Common myeloid progenitor, CD34-positive (primary cell): ENCODE measurements at regions not wholly inside any gene's neighbourhood (a gene's known extent, or its start where the extent isn't known, plus 50 kb on each side); places are given as distances from the start of the nearest gene placed in this dataset.

Source experiments
- CTCF ChIA-PET: fragments of 350-600 bp; sonication (Branson Sonifier 250); formaldehyde crosslinking; loops from one replicate; lab custom pipeline; 2021; ENCODE audit warnings: antibody characterized with exemption; lab: Charles Lee
- POLR2A ChIA-PET: fragments of 350-600 bp; sonication (Branson Sonifier 250); formaldehyde crosslinking; loops from one replicate; lab custom pipeline; 2021; ENCODE audit warnings: antibody characterized with exemption; lab: Charles Lee
- DNase-seq, 3 donors: peaks; one replicate each; pipeline versions ENCODE4 v3.0.0 to v3.0.0-alpha.2; 2013
- H3K27ac ChIP-seq, 2 experiments: 1 replicate in 1 of 2; 2 replicates in 1 of 2; pipeline ENCODE4 v1.7.0; 2013; ENCODE audit warnings: inconsistent platforms in 2 of 2, low read length in 2 of 2, mild to moderate bottlenecking in 2 of 2, low read depth in 1 of 2, moderate library complexity in 1 of 2; ENCODE audit not compliant: severe bottlenecking in 2 of 2, insufficient read depth in 1 of 2, poor library complexity in 1 of 2
- H3K27me3 ChIP-seq, 5 experiments: replicated peaks in 2 of 5; 1 replicate in 3 of 5; 2 replicates in 2 of 5; pipeline versions ENCODE4 v1.6.1 to v1.7.0; 2013; ENCODE audit warnings: low read length in 4 of 5, mild to moderate bottlenecking in 2 of 5, moderate library complexity in 2 of 5, inconsistent platforms in 1 of 5; ENCODE audit not compliant: insufficient read depth in 5 of 5, control insufficient read depth in 4 of 5
- H3K36me3 ChIP-seq, 4 experiments: 1 replicate in 2 of 4; 2 replicates in 2 of 4; pipeline versions ENCODE4 v1.6.1 to v1.7.0; 2013; ENCODE audit warnings: low read length in 3 of 4, control low read depth in 1 of 4, mild to moderate bottlenecking in 1 of 4; ENCODE audit not compliant: control insufficient read depth in 4 of 4, insufficient read depth in 4 of 4
- H3K4me1 ChIP-seq, 4 experiments: 1 replicate in 3 of 4; 2 replicates in 1 of 4; pipeline versions ENCODE4 v1.6.1 to v1.7.1; 2013; ENCODE audit warnings: low read length in 3 of 4, mild to moderate bottlenecking in 3 of 4, control low read depth in 1 of 4, inconsistent platforms in 1 of 4, moderate library complexity in 1 of 4; ENCODE audit not compliant: control insufficient read depth in 4 of 4, insufficient read depth in 4 of 4; ENCODE audit errors: control extremely low read depth in 1 of 4
- H3K4me3 ChIP-seq, 7 experiments: 1 replicate in 4 of 7; 2 replicates in 3 of 7; pipeline versions ENCODE4 v1.5.1 to v1.7.0; 2013; ENCODE audit warnings: mild to moderate bottlenecking in 7 of 7, low read length in 6 of 7, moderate library complexity in 6 of 7, inconsistent platforms in 2 of 7, low read depth in 2 of 7, control low read depth in 1 of 7; ENCODE audit not compliant: insufficient read depth in 4 of 7, control insufficient read depth in 1 of 7; ENCODE audit errors: extremely low read depth in 1 of 7
- H3K9me3 ChIP-seq, 5 experiments: 1 replicate in 4 of 5; 2 replicates in 1 of 5; pipeline versions ENCODE4 v1.6.1 to v1.7.1; 2013; ENCODE audit warnings: low read length in 4 of 5, mild to moderate bottlenecking in 2 of 5, inconsistent platforms in 1 of 5, low read depth in 1 of 5, moderate library complexity in 1 of 5; ENCODE audit not compliant: control insufficient read depth in 4 of 5, insufficient read depth in 2 of 5; ENCODE audit errors: control extremely low read depth in 1 of 5
- WGBS: methylation state at CpG from one replicate; pipeline ENCODE4 v1.1.5; 2013; ENCODE audit not compliant: insufficient coverage; 5-methylcytosine and 5-hydroxymethylcytosine counted together

GRCh38 chr4:180805101-180805500 is 1438.1 kb upstream of the TENM3 start:
- DNase-seq, result no peak
- CTCF ChIA-PET, result no interaction called here
- Histone ChIP-seq H3K27ac (no peak overlapping the region), H3K27me3 (no peaks in the 10 kb centered on the region), H3K9me3 (peaks cover 0 to 2% (median 0%) of the 10 kb centered on the region in 5 experiments), H3K4me3 (no peak overlapping the region), H3K36me3 (no peaks in the 10 kb centered on the region), H3K4me1 (no peaks in the 10 kb centered on the region)
- POLR2A ChIA-PET, result no interaction called here
- WGBS, result no CpG with 5 or more reads among the region's 4 CpGs

GRCh38 chr4:180808862-180809261 is 1434.3 kb upstream of the TENM3 start:
- POLR2A ChIA-PET, result no interaction called here
- CTCF ChIA-PET, result no interaction called here
- WGBS, result 100% methylated on average over 1 of the region's 2 CpGs

DNA sequence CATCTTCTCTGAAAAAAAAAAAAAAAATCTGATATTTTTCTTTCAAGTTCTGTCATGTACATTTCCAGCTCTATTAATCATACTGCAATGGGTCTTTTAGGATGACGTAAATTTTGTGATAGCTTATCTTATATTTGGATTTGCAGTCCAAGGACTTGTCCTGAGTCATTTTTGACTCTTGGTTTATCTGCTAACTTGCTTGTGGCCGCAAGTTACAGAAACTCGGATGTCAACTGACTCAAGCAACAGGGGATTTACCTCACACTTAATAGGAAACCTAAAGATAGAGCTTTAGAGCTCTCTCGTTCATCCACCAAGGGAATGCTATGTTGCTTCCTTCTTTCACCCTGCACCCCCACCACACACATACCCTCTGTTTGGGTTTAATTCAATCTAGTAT is 1433.8 kb upstream of the TENM3 start:
- H3K27me3 ChIP-seq, result no peaks in the 10 kb centered on the region
- peaks cover 0 to 13% (median 5%) of the 10 kb centered on the region in 4 experiments for H3K4me1 ChIP-seq
- H3K4me3 ChIP-seq, result no peak overlapping the region
- no peak for DNase-seq
- WGBS, result 100% methylated on average over 4 of the region's 4 CpGs
- H3K36me3 ChIP-seq, result no peaks in the 10 kb centered on the region
- peaks cover 0 to 2% (median 0%) of the 10 kb centered on the region in 5 experiments for H3K9me3 ChIP-seq
- CTCF ChIA-PET, result no interaction called here
- POLR2A ChIA-PET, result no interaction called here
- no peak overlapping the region for H3K27ac ChIP-seq

More at GRCh38 chr4:180808862-180809261, 1434.3 kb upstream of the TENM3 start:
- Histone ChIP-seq H3K27me3 (no peaks in the 10 kb centered on the region), H3K9me3 (peaks cover 0 to 2% (median 0%) of the 10 kb centered on the region in 5 experiments), H3K36me3 (no peaks in the 10 kb centered on the region), H3K4me3 (no peak overlapping the region), H3K4me1 (peaks cover 0 to 13% (median 5%) of the 10 kb centered on the region in 4 experiments), H3K27ac (no peak overlapping the region)
- DNase-seq, result no peak

- 100% methylated on average over 1 of the region's 1 CpG for WGBS
- Histone ChIP-seq H3K27ac (no peak overlapping the region), H3K9me3 (peaks cover 0 to 2% (median 0%) of the 10 kb centered on the region in 5 experiments), H3K27me3 (no peaks in the 10 kb centered on the region), H3K36me3 (no peaks in the 10 kb centered on the region), H3K4me1 (peaks cover 0 to 13% (median 5%) of the 10 kb centered on the region in 4 experiments), H3K4me3 (no peak overlapping the region)
- no peak for DNase-seq
- CTCF ChIA-PET, result interaction anchor here (0.9 to 1.1 kb wide), 2 partner anchors 11 to 17 kb away, joined by 4 read pairs; no protein-coding TSS in a partner anchor
- POLR2A ChIA-PET, result no interaction called here
Measured at GRCh38 chr4:180810581-180810980, 1432.6 kb upstream of the TENM3 start.

- peaks cover 0 to 2% (median 0%) of the 10 kb centered on the region in 5 experiments for H3K9me3 ChIP-seq
- CTCF ChIA-PET, result interaction anchor here (1.1 kb wide), 1 partner anchor 16 kb away, joined by 4 read pairs; no protein-coding TSS in a partner anchor
- peaks cover 0 to 13% (median 5%) of the 10 kb centered on the region in 4 experiments for H3K4me1 ChIP-seq
- no peaks in the 10 kb centered on the region for H3K36me3 ChIP-seq
- no CpG with 5 or more reads among the region's 1 CpG for WGBS
- H3K27me3 ChIP-seq, result no peaks in the 10 kb centered on the region
- POLR2A ChIA-PET, result interaction anchor here (0.7 kb wide), 1 partner anchor 1372 kb away, joined by 3 read pairs; no protein-coding TSS in a partner anchor
- no peak overlapping the region for H3K4me3 ChIP-seq
- peak; percentile 13 to 68 (median 59) for DNase-seq
- no peak overlapping the region for H3K27ac ChIP-seq
Measured at GRCh38 chr4:180811556-180811955, 1431.6 kb upstream of the TENM3 start.

GRCh38 chr4:180812783-180813182 is 1430.4 kb upstream of the TENM3 start:
- H3K4me3 ChIP-seq, result no peak overlapping the region
- H3K9me3 ChIP-seq, result peaks cover 0 to 2% (median 0%) of the 10 kb centered on the region in 5 experiments
- peaks cover 0 to 13% (median 5%) of the 10 kb centered on the region in 4 experiments for H3K4me1 ChIP-seq
- CTCF ChIA-PET, result interaction anchor here (1.1 kb wide), 1 partner anchor 15 kb away, joined by 3 read pairs; no protein-coding TSS in a partner anchor
- POLR2A ChIA-PET, result no interaction called here
- H3K27me3 ChIP-seq, result no peaks in the 10 kb centered on the region
- DNase-seq, result peak in 1 of 3 donors; percentile 6
- H3K36me3 ChIP-seq, result no peaks in the 10 kb centered on the region
- no CpG with 5 or more reads among the region's 2 CpGs for WGBS
- H3K27ac ChIP-seq, result no peak overlapping the region

- POLR2A ChIA-PET, result no interaction called here
- no peak overlapping the region for H3K27ac ChIP-seq
- H3K36me3 ChIP-seq, result no peaks in the 10 kb centered on the region
- H3K4me3 ChIP-seq, result no peak overlapping the region
- CTCF ChIA-PET, result no interaction called here
- DNase-seq, result no peak
- WGBS, result no CpG with 5 or more reads among the region's 3 CpGs
- peaks cover 0 to 2% (median 0%) of the 10 kb centered on the region in 5 experiments for H3K27me3 ChIP-seq
- H3K9me3 ChIP-seq, result no peaks in the 10 kb centered on the region
- peaks cover 0 to 13% (median 5%) of the 10 kb centered on the region in 4 experiments for H3K4me1 ChIP-seq
Measured at GRCh38 chr4:180814875-180815417, 1428.3 kb upstream of the TENM3 start.
